Muscle of leg (tissue), 2 donors: ENCODE measurements at regions not wholly inside any gene's neighbourhood (a gene's known extent, or its start where the extent isn't known, plus 50 kb on each side); places are given as distances from the start of the nearest gene placed in this dataset.

Experiments
- DNase-seq: peaks from one replicate; pipeline ENCODE4 v3.0.0; 2013
- H3K27ac ChIP-seq: one replicate; pipeline ENCODE4 v1.5.1; 2013; ENCODE audit warnings: mild to moderate bottlenecking, low read length, control low read depth
- H3K27me3 ChIP-seq: one replicate; pipeline ENCODE4 v1.6.1; 2013; ENCODE audit warnings: low read length; ENCODE audit not compliant: control insufficient read depth, insufficient read depth
- H3K36me3 ChIP-seq: one replicate; pipeline ENCODE4 v1.6.1; 2013; ENCODE audit warnings: low read length; ENCODE audit not compliant: control insufficient read depth, insufficient read depth
- H3K4me1 ChIP-seq: one replicate; pipeline ENCODE4 v1.6.1; 2013; ENCODE audit warnings: low read length; ENCODE audit not compliant: control insufficient read depth, insufficient read depth
- H3K4me3 ChIP-seq: one replicate; pipeline ENCODE4 v1.5.1; 2013; ENCODE audit warnings: low read length, control low read depth
- H3K9me3 ChIP-seq: replicated peaks from 2 replicates; pipeline ENCODE4 v1.6.1; 2013; ENCODE audit warnings: low read depth, low read length; ENCODE audit not compliant: control insufficient read depth

GRCh38 chr4:113811359-113811758 is 49.8 kb upstream of the CAMK2D start:
- H3K9me3 ChIP-seq, result no peaks in the 10 kb centered on the region

More at GRCh38 chr4:113811359-113811758, 49.8 kb upstream of the CAMK2D start:
- no peaks in the 10 kb centered on the region for H3K27me3 ChIP-seq
- no peak overlapping the region for H3K4me3 ChIP-seq
- no peak for DNase-seq
- no peak overlapping the region for H3K27ac ChIP-seq
- no peaks in the 10 kb centered on the region for H3K36me3 ChIP-seq
- no peaks in the 10 kb centered on the region for H3K4me1 ChIP-seq
